Mononuclear cell (primary cell): ENCODE measurements at regions not wholly inside any gene's neighbourhood (a gene's known extent, or its start where the extent isn't known, plus 50 kb on each side); places are given as distances from the start of the nearest gene placed in this dataset.
"Not testable (repeated sequence)": the region's sequence is repeated elsewhere in the genome, so short reads cannot be mapped to it uniquely, and the experiment has no call there.

Experiments
- H3K27me3 ChIP-seq: 2 replicates; pipeline ENCODE4 v1.6.0; 2011; ENCODE audit warnings: low read length, control low read depth; ENCODE audit not compliant: insufficient read depth
- H3K4me1 ChIP-seq: 2 replicates; pipeline ENCODE4 v1.5.1; 2011; ENCODE audit warnings: mild to moderate bottlenecking, low read length, control low read depth; ENCODE audit not compliant: insufficient read depth
- H3K4me3 ChIP-seq: 2 replicates; pipeline ENCODE4 v1.5.1; 2011; ENCODE audit warnings: mild to moderate bottlenecking, low read length, moderate library complexity
- H3K9me3 ChIP-seq: 2 replicates; pipeline ENCODE4 v1.5.1; 2011; ENCODE audit warnings: low read depth, mild to moderate bottlenecking, control low read depth, low read length

DNA sequence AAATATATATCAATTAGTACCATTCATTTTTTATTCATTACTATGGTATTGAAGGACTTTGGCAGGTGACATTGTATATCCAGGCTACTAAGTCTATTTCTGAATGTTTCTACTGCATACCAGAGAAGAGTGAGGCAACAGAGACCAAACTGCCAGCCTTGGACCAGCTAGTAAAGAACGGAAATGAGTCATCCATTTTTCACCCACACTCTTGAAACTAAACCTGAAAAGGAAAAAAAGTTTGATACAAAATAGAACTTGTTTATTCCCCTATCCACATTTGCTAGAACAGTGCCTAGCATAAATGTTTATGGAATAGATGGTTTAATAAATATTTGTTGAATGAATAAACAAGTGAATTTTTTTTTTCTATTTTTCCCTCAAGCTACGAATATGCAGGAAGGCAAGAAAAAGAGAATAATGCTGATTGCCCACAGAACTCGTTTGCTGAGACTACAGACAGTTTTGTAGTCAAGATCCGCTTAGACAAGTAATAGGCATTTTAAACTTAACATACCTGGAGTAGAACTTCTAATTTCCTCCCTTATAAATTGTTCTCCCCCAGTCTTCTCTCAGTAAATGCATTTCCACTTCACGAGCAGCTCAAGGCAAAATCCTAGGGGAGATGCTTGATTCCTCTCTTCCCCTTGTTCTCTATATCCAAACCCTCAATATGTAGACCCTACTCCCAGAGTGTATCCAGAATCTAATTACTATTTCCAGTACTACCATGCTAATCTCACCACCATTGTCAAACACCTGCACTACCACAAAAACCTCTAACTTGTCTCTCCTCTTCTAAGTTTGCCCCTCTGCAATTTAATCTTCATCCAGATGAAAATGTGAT is 146.2 kb upstream of the RASA1 start:
- no peak overlapping the region for H3K4me3 ChIP-seq
- H3K4me1 ChIP-seq = peaks cover 40% of the 10 kb centered on the region
- no peaks in the 10 kb centered on the region for H3K27me3 ChIP-seq
- no peaks in the 10 kb centered on the region for H3K9me3 ChIP-seq

DNA sequence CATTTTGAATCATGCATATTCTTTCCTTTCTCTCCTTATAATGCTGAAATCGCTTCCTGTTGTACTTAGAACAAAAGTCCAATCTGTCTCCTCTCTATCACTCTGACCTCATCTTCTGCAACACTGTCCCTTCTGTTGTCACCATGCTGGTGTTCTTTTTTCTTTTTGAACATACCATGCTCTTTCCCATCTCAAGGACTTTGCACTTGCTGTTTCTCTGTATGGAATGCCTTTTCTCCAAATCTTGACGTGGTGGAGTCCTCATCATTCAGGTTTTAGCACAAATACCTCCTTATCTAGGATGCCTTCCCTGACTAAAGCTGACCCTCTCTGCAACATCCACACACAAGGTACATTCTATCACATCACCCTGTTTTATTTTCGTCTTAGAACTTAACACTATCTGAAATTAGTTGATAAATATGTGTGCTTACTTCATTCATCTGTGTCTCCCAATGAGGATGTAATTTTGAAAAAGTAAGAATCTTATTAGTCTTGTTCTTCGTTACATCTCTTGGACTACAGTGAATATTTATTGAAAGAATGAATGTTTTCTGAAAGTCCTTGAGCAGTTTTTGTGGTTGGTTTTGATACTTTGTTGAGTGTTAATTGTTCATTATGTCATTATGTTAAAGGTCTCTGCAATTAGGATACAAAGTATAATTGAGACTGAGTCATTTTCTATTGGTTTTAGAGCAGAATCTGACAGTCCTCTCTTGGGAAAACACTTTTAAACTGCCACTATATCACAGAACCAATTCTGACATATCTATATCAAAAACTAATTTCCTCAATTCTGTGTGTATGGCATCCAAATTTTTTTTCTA is 145.3 kb upstream of the RASA1 start:
- Histone ChIP-seq H3K9me3 (no peaks in the 10 kb centered on the region), H3K4me1 (peaks cover 37% of the 10 kb centered on the region), H3K27me3 (no peaks in the 10 kb centered on the region), H3K4me3 (no peak overlapping the region)

DNA sequence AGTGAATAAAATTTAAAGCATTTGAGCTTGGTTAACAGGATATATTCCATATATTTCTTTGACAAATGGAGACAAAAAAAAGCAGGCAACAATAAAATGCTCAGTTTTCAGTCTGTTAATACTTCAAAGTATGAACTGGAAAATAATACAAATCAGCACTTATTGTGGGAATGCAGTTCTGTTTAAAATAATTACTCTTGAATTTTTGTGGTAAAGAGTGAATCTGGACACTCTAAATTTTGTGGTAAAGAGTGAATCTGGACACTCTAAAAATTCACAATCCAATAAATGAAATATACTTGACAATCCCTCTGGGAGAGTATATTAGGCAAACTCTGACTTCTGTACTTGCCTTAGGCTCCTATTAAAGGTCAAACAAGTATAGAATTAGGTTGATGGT is 141.9 kb upstream of the RASA1 start:
- H3K4me3 ChIP-seq = no peak overlapping the region
- H3K9me3 ChIP-seq = no peaks in the 10 kb centered on the region
- no peaks in the 10 kb centered on the region for H3K27me3 ChIP-seq
- peaks cover 13% of the 10 kb centered on the region for H3K4me1 ChIP-seq

DNA sequence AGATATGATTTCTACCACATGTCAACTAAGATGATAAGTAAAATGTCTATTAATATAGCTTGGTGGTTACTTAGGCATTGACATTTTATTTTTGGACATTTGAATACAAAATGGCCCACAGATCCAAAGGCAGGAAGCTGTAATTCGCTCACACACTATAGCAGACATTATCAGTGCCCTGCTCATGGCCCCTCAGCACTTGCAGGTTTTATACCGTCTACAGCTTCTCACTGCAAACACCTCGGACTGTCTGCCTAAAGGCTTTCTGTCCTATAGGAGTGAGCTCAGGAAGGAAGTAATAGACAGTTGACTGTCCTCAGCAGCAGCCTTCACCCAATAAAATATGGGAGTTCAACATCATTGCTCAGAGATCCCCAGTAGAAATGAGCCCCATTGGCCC is 140.8 kb upstream of the RASA1 start:
- H3K27me3 ChIP-seq = no peaks in the 10 kb centered on the region
- H3K4me1 ChIP-seq = peaks cover 5% of the 10 kb centered on the region
- no peak overlapping the region for H3K4me3 ChIP-seq
- H3K9me3 ChIP-seq = no peaks in the 10 kb centered on the region

DNA sequence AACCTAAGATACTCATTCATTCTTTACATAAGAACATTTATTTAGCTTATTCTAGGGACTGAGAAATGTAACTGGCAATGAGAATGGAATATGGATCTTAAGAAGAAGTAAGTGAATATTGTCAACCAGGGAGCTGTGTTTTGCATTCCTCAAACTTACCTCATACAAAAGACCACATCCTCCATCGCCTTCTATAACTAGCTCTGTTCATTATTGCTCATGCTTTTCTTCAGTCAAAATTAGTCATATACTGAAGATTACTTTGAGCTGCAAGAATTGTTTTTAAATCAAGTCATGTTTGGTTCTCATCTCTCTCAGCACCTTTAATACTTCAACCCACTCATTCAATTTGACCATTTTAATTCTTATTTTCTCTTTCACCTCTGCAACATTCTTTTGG is 140.3 kb upstream of the RASA1 start:
- Histone ChIP-seq H3K27me3 (no peaks in the 10 kb centered on the region), H3K9me3 (no peaks in the 10 kb centered on the region), H3K4me3 (no peak overlapping the region), H3K4me1 (no peaks in the 10 kb centered on the region)

DNA sequence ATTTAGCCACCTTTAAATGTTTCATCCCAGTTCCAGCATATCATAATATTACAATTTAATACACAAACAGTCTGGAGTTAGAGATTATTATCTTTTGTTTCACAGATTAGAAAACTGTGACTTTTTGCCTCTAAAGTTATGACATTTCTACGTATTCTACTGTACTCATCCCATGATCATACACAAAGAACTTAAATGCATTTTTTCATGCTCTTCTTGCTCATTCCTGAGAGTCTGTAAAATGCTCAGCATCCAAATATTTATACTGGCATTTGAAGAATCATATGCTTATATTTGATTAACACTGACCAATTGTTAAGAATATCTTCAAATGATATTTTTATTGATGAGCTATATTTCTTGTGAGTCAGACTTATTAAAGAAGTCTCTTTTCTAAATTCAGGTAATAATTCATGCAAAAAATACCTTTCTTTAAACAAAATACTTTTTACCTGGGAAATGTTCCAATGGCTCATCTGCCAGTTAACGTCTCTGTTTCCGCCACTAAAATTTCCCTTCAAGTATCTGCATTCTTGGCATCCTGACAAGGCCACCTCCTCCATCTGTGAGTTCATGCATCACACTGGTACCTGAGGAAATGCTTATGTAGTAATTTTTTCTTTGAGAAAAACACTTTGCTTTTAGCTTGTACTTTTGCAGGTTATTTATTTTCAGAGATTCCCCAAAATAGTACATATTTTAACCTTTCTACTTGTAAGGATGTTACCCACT is 139.6 kb upstream of the RASA1 start:
- Histone ChIP-seq H3K4me1 (no peaks in the 10 kb centered on the region), H3K27me3 (no peaks in the 10 kb centered on the region), H3K9me3 (no peaks in the 10 kb centered on the region), H3K4me3 (no peak overlapping the region)

GRCh38 chr5:87129046-87129445 is 138.6 kb upstream of the RASA1 start:
- no peaks in the 10 kb centered on the region for H3K4me1 ChIP-seq
- no peaks in the 10 kb centered on the region for H3K9me3 ChIP-seq

GRCh38 chr5:87132696-87133095 is 135.0 kb upstream of the RASA1 start:
- H3K4me1 ChIP-seq = no peaks in the 10 kb centered on the region
- no peaks in the 10 kb centered on the region for H3K9me3 ChIP-seq
- no peaks in the 10 kb centered on the region for H3K27me3 ChIP-seq
- no peak overlapping the region for H3K4me3 ChIP-seq

More at GRCh38 chr5:87129046-87129445, 138.6 kb upstream of the RASA1 start:
- H3K4me3 ChIP-seq = no peak overlapping the region
- no peaks in the 10 kb centered on the region for H3K27me3 ChIP-seq

GRCh38 chr5:87134513-87134912 is 133.2 kb upstream of the RASA1 start:
- H3K9me3 ChIP-seq, H3K4me1 ChIP-seq, H3K27me3 ChIP-seq, H3K4me3 ChIP-seq: not testable (repeated sequence)

GRCh38 chr5:87136096-87136495 is 131.6 kb upstream of the RASA1 start:
- Histone ChIP-seq H3K4me1 (no peaks in the 10 kb centered on the region), H3K4me3 (no peak overlapping the region), H3K27me3 (no peaks in the 10 kb centered on the region), H3K9me3 (no peaks in the 10 kb centered on the region)

DNA sequence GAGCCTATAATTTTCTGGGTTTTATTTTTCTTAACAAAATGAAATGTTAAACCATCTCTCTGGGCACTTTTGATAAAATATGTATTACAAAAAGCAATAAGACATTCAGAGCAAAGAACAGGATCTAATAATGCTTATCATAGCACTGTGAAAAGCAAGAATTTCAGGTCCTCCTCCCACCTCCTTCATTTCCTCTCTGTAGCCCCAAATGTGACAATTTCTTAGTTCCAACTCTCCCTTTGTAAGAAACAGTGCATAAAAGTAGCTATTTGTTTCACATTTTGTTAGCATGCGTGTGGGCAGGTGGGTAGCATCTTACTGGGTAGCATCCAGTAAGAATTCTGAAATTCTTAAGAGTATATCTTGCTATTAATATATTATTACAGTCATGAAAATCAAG is 130.9 kb upstream of the RASA1 start:
- no peak overlapping the region for H3K4me3 ChIP-seq
- no peaks in the 10 kb centered on the region for H3K27me3 ChIP-seq
- H3K9me3 ChIP-seq = no peaks in the 10 kb centered on the region
- H3K4me1 ChIP-seq = no peaks in the 10 kb centered on the region

- H3K9me3 ChIP-seq = no peaks in the 10 kb centered on the region
- H3K27me3 ChIP-seq = no peaks in the 10 kb centered on the region
- H3K4me3 ChIP-seq = no peak overlapping the region
- no peaks in the 10 kb centered on the region for H3K4me1 ChIP-seq
Observed at GRCh38 chr5:87137283-87137682, 130.4 kb upstream of the RASA1 start.

DNA sequence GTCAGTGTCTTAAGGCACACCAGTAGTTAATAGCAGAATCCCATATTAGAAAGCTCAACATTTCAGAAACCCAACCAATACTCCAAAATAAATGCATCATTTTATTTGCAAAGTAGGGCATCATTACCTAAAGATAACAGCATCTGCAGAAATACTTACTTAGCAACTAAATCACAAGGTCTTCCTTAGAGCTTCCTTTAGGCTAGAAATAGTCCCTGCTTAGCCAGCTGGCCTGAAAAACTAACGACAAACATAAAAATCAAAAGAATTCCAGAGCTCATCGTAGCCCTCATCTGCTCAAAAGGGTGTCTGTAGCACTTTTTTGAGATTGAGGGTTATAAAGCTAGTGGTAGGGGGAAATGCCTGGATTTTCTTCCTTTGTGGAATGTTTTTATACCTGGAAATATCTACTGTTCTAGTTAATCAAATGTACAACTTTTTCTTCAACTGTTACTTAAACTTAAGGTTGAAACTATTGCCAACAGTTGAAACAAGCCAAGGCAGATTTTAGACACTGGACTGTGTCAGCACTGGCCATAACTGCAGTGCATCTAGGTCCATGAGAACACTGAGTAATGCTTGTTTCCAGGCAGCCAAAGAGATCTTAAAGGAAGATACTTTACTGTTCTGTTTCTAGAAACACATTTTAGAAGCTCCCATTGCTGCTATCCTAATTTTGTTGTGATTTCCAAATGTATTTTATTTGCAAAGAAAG is 129.4 kb upstream of the RASA1 start:
- Histone ChIP-seq H3K4me3 (no peak overlapping the region), H3K9me3 (no peaks in the 10 kb centered on the region), H3K4me1 (no peaks in the 10 kb centered on the region), H3K27me3 (no peaks in the 10 kb centered on the region)

GRCh38 chr5:87139795-87140194 is 127.9 kb upstream of the RASA1 start:
- Histone ChIP-seq H3K27me3 (no peaks in the 10 kb centered on the region), H3K4me3 (no peak overlapping the region), H3K4me1 (no peaks in the 10 kb centered on the region), H3K9me3 (no peaks in the 10 kb centered on the region)

DNA sequence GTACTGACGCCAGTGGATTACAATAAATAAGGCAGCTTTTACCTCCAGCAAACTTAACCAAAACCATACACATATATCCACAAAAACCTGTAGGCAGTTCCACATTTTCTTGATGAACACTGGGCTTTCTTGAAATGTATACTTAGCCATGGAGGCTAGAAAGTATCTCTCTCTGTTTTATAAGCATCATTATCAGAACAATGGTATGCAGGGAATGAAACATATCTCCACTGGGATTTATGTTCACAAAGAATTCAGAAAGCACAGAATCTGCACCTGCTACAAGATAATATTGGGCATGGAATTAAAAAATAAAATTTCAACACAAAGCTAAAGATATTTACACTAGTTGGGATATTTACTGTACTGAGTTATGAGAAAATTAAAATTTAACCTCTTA is 126.1 kb upstream of the RASA1 start:
- no peaks in the 10 kb centered on the region for H3K9me3 ChIP-seq
- no peaks in the 10 kb centered on the region for H3K4me1 ChIP-seq
- H3K4me3 ChIP-seq = no peak overlapping the region
- no peaks in the 10 kb centered on the region for H3K27me3 ChIP-seq
